ENCODE measurements at regions not wholly inside any gene's neighbourhood (a gene's known extent, or its start where the extent isn't known, plus 50 kb on each side); places are given as distances from the start of the nearest gene placed in this dataset.

GRCh38 chr3:186476541-186476940 lies 67.6 kb downstream of the CRYGS start:
- no CpG with 5 or more reads among the region's 2 CpGs for WGBS (ENCODE audit: extremely low coverage, insufficient read length, low lambda C conversion rate)
- Histone ChIP-seq H2AK5ac (ENCODE audit: insufficient read length, low read length) (no peak overlapping the region), H4K8ac (replicated peaks; ENCODE audit: insufficient read length, low read depth, low read length) (no peak overlapping the region), H4K91ac (ENCODE audit: insufficient read length, low read depth, low read length) (no peak overlapping the region), H2BK120ac (ENCODE audit: low read depth, low read length, poor library complexity, severe bottlenecking) (no peak overlapping the region), H3K23me2 (ENCODE audit: insufficient read length, low read depth, low read length, poor library complexity, severe bottlenecking) (no peaks in the 10 kb centered on the region), H3K9me3 (ENCODE audit: control insufficient read depth, low read depth, low read length) (no peaks in the 10 kb centered on the region), H3K79me2 (ENCODE audit: insufficient read depth, low read length) (no peaks in the 10 kb centered on the region), H3K4me1 (ENCODE audit: insufficient read depth, low read length) (no peaks in the 10 kb centered on the region), H2BK12ac (ENCODE audit: insufficient read length, low read depth, low read length) (no peak overlapping the region), H3K27ac (ENCODE audit: insufficient read length, low read depth, low read length) (no peak overlapping the region), H3K4me2 (ENCODE audit: insufficient read depth, insufficient read length, low read length) (no peak overlapping the region), H4K20me1 (ENCODE audit: control insufficient read depth, insufficient read depth, insufficient read length) (no peaks in the 10 kb centered on the region), H3K18ac (ENCODE audit: insufficient read length, low read depth, low read length) (no peak overlapping the region), H3K9ac (ENCODE audit: extremely low read depth, insufficient read length, low read length) (no peak overlapping the region), H4K5ac (ENCODE audit: insufficient read length, low read depth, low read length) (no peak overlapping the region), H3K79me1 (ENCODE audit: insufficient read depth, low read depth, low read length, poor library complexity, severe bottlenecking) (no peaks in the 10 kb centered on the region), H2BK15ac (ENCODE audit: low read depth, low read length) (no peak overlapping the region), H3K14ac (ENCODE audit: insufficient read depth, low read length) (no peak overlapping the region), H3K27me3 (ENCODE audit: insufficient read depth, low read length) (no peaks in the 10 kb centered on the region), H3K23ac (ENCODE audit: insufficient read length, low read depth, low read length) (no peak overlapping the region), H2BK20ac (ENCODE audit: low read depth, low read length, poor library complexity, severe bottlenecking) (no peak overlapping the region), H3K56ac (ENCODE audit: insufficient read length, low read depth, low read length) (no peak overlapping the region), H3T11ph (ENCODE audit: low read length) (no peak overlapping the region), H3K4ac (ENCODE audit: low read depth, low read length) (no peak overlapping the region), H2BK5ac (ENCODE audit: insufficient read length, low read length) (no peak overlapping the region), H2AFZ (ENCODE audit: low read length) (no peak overlapping the region)
- Mint-ChIP-seq H3K4me1 (peaks cover 2 to 3% of the 10 kb centered on the region in 2 experiments; a peak in 2 of 4 replicates), H3K27me3 (ENCODE audit: low read depth) (peaks cover 18% of the 10 kb centered on the region), H3K36me3 (ENCODE audit: insufficient read depth in 1 of 3, low read depth in 3 of 3) (no peaks in the 10 kb centered on the region), H3K4me3 (no peak overlapping the region), H3K27ac (no peak overlapping the region), H3K9me3 (no peaks in the 10 kb centered on the region)
- no peak for TF ChIP-seq CTCF (conservative IDR thresholded peaks at IDR 0.05)
- DNase-seq: no peak

All from H9 (cell line).